Activated naive CD8-positive, alpha-beta T cell treated with anti-CD3 and anti-CD28 coated beads for 36 hours (primary cell): ENCODE measurements at regions not wholly inside any gene's neighbourhood (a gene's known extent, or its start where the extent isn't known, plus 50 kb on each side); places are given as distances from the start of the nearest gene placed in this dataset.

ENCODE experiments used
- DNase-seq: peaks from one replicate; pipeline ENCODE4 v3.0.0; 2021
- H3K27ac Mint-ChIP-seq: one replicate; pipeline ENCODE4 v1.8.0; 2022; ENCODE audit warnings: mild to moderate bottlenecking, moderate library complexity, mixed read lengths
- H3K27me3 Mint-ChIP-seq: one replicate; pipeline ENCODE4 v1.8.0; 2022; ENCODE audit warnings: mild to moderate bottlenecking, mixed read lengths
- H3K36me3 Mint-ChIP-seq: one replicate; pipeline ENCODE4 v1.8.0; 2021; ENCODE audit warnings: mild to moderate bottlenecking, mixed read lengths
- H3K4me1 Mint-ChIP-seq: one replicate; pipeline ENCODE4 v1.8.0; 2021; ENCODE audit warnings: mixed read lengths
- H3K4me3 Mint-ChIP-seq: one replicate; pipeline ENCODE4 v1.8.0; 2022; ENCODE audit warnings: mild to moderate bottlenecking, moderate library complexity, mixed read lengths
- H3K9me3 Mint-ChIP-seq: one replicate; pipeline ENCODE4 v1.8.0; 2022; ENCODE audit warnings: mixed read lengths

GRCh38 chr15:77753939-77754338, 121.2 kb upstream of the LINGO1 start:
- Mint-ChIP-seq H3K4me1 (no peaks in the 10 kb centered on the region), H3K27ac (no peak overlapping the region), H3K4me3 (no peak overlapping the region), H3K36me3 (no peaks in the 10 kb centered on the region), H3K9me3 (no peaks in the 10 kb centered on the region), H3K27me3 (peaks cover 8% of the 10 kb centered on the region)
- no peak for DNase-seq

DNA sequence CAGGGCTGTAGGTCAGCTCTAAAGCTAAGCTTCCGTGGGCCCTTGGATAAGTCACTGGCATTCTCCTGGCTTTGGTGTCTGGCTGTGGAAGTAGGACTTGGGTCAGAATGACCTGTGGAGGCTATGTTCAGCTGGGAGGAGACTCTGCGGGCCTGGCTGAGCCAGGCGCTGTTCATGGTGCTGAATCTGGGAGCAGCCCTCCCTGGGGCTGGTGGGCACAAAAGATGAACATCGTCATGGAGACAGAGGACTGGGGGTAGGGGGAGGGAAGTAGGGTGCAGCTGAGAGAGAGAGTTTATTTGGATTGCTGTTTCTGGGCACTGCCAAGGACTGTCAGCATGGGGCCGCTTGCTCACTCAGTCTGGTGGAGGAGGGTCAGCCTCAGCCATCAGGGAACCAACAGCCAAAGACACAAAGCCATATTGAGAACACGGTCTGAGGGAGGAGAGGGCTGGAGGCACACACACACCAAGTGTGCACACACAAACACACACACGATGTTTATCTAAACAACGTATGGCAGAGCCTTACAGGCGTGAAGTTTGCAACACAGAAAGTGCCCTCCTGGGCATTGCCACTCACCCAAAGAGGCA, 120.7 kb upstream of the LINGO1 start:
- DNase-seq, result no peak
- peaks cover 8% of the 10 kb centered on the region for H3K27me3 Mint-ChIP-seq
- no peak overlapping the region for H3K4me3 Mint-ChIP-seq
- H3K36me3 Mint-ChIP-seq, result no peaks in the 10 kb centered on the region
- H3K9me3 Mint-ChIP-seq, result no peaks in the 10 kb centered on the region
- no peaks in the 10 kb centered on the region for H3K4me1 Mint-ChIP-seq
- no peak overlapping the region for H3K27ac Mint-ChIP-seq

- H3K4me1 Mint-ChIP-seq, result no peaks in the 10 kb centered on the region
- no peak overlapping the region for H3K4me3 Mint-ChIP-seq
- no peaks in the 10 kb centered on the region for H3K27me3 Mint-ChIP-seq
- no peak overlapping the region for H3K27ac Mint-ChIP-seq
- H3K36me3 Mint-ChIP-seq, result no peaks in the 10 kb centered on the region
- H3K9me3 Mint-ChIP-seq, result no peaks in the 10 kb centered on the region
- no peak for DNase-seq
Measured at GRCh38 chr15:77749998-77750540, 117.4 kb upstream of the LINGO1 start.

GRCh38 chr15:77749236-77749997, 116.7 kb upstream of the LINGO1 start:
- DNase-seq, result no peak
- Mint-ChIP-seq H3K27ac (no peak overlapping the region), H3K4me3 (no peak overlapping the region), H3K36me3 (no peaks in the 10 kb centered on the region), H3K9me3 (no peaks in the 10 kb centered on the region), H3K4me1 (no peaks in the 10 kb centered on the region), H3K27me3 (no peaks in the 10 kb centered on the region)

- Mint-ChIP-seq H3K4me1 (no peaks in the 10 kb centered on the region), H3K4me3 (no peak overlapping the region)
Measured at GRCh38 chr15:77748078-77749064, 115.7 kb upstream of the LINGO1 start.

DNA sequence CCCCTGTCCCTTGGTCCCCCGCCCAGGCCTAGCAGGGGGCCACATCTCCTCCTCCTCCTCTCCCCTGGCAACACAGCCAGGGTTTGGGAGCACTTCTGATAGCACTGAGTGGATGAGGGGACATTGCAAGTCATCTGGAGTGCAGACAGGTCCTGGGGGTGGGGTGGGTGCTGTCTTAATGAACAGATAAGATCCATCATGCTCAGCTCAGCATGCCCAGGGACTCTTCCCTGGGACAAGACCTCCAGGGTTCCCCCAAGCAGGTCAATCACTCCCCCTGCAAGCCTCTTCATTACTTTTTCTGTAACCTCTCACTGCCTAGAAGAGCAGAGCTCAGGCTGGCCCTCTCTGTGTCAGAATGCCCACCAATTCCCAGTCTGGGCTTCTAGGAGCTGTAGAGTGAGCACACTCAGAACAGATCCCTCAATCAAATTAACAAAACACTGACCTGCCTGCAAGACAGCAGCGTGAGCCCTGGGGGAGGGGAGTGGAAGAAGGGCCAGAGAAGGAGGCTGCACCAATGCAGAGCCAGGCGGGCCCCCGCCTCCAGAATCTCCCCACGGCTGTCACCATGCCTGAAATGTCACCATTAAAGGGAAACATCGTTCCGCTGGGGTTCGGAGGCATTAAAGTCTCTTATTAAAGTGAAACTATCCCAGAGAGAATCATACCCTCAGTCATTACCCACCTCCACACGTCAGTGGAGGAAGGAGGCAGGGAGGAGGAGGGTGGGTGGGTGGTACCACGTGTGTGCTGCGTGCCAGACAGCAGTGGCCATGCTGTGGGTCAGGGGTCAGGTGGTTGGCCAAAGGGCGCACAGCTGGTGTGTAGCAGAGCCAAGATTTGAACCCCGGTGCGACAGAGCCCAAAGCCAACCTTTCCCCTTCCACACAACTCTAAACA, 114.7 kb upstream of the LINGO1 start:
- DNase-seq, result no peak

More at GRCh38 chr15:77748078-77749064, 115.7 kb upstream of the LINGO1 start:
- no peak for DNase-seq
- H3K27ac Mint-ChIP-seq, result no peak overlapping the region
- H3K27me3 Mint-ChIP-seq, result no peaks in the 10 kb centered on the region
- no peaks in the 10 kb centered on the region for H3K36me3 Mint-ChIP-seq
- no peaks in the 10 kb centered on the region for H3K9me3 Mint-ChIP-seq

GRCh38 chr15:77746254-77747174, 113.8 kb upstream of the LINGO1 start:
- DNase-seq, result no peak
- Mint-ChIP-seq H3K4me1 (no peaks in the 10 kb centered on the region), H3K9me3 (no peaks in the 10 kb centered on the region), H3K36me3 (no peaks in the 10 kb centered on the region), H3K27me3 (no peaks in the 10 kb centered on the region), H3K27ac (no peak overlapping the region), H3K4me3 (no peak overlapping the region)

More for the DNA sequence above, 114.7 kb upstream of the LINGO1 start:
- Mint-ChIP-seq H3K36me3 (no peaks in the 10 kb centered on the region), H3K4me3 (no peak overlapping the region), H3K27ac (no peak overlapping the region), H3K9me3 (no peaks in the 10 kb centered on the region), H3K4me1 (no peaks in the 10 kb centered on the region), H3K27me3 (no peaks in the 10 kb centered on the region)

- DNase-seq, result no peak
- H3K9me3 Mint-ChIP-seq, result no peaks in the 10 kb centered on the region
- H3K36me3 Mint-ChIP-seq, result no peaks in the 10 kb centered on the region
- H3K4me1 Mint-ChIP-seq, result no peaks in the 10 kb centered on the region
- no peak overlapping the region for H3K4me3 Mint-ChIP-seq
- no peak overlapping the region for H3K27ac Mint-ChIP-seq
- no peaks in the 10 kb centered on the region for H3K27me3 Mint-ChIP-seq
Measured at GRCh38 chr15:77744398-77744797, 111.7 kb upstream of the LINGO1 start.

GRCh38 chr15:77742570-77742969, 109.9 kb upstream of the LINGO1 start:
- H3K27ac Mint-ChIP-seq, result no peak overlapping the region
- H3K4me3 Mint-ChIP-seq, result no peak overlapping the region
- no peaks in the 10 kb centered on the region for H3K9me3 Mint-ChIP-seq
- no peaks in the 10 kb centered on the region for H3K36me3 Mint-ChIP-seq
- peaks cover 5% of the 10 kb centered on the region for H3K27me3 Mint-ChIP-seq
- no peaks in the 10 kb centered on the region for H3K4me1 Mint-ChIP-seq
- no peak for DNase-seq

GRCh38 chr15:77742127-77742526, 109.4 kb upstream of the LINGO1 start:
- DNase-seq, result no peak
- H3K4me3 Mint-ChIP-seq, result no peak overlapping the region

GRCh38 chr15:77741106-77741505, 108.4 kb upstream of the LINGO1 start:
- Mint-ChIP-seq H3K4me1 (no peaks in the 10 kb centered on the region), H3K27ac (no peak overlapping the region), H3K36me3 (no peaks in the 10 kb centered on the region), H3K27me3 (peaks cover 5% of the 10 kb centered on the region), H3K4me3 (no peak overlapping the region), H3K9me3 (no peaks in the 10 kb centered on the region)
- no peak for DNase-seq

More at GRCh38 chr15:77742127-77742526, 109.4 kb upstream of the LINGO1 start:
- H3K9me3 Mint-ChIP-seq, result no peaks in the 10 kb centered on the region
- peaks cover 5% of the 10 kb centered on the region for H3K27me3 Mint-ChIP-seq
- no peaks in the 10 kb centered on the region for H3K36me3 Mint-ChIP-seq
- no peak overlapping the region for H3K27ac Mint-ChIP-seq
- no peaks in the 10 kb centered on the region for H3K4me1 Mint-ChIP-seq

DNA sequence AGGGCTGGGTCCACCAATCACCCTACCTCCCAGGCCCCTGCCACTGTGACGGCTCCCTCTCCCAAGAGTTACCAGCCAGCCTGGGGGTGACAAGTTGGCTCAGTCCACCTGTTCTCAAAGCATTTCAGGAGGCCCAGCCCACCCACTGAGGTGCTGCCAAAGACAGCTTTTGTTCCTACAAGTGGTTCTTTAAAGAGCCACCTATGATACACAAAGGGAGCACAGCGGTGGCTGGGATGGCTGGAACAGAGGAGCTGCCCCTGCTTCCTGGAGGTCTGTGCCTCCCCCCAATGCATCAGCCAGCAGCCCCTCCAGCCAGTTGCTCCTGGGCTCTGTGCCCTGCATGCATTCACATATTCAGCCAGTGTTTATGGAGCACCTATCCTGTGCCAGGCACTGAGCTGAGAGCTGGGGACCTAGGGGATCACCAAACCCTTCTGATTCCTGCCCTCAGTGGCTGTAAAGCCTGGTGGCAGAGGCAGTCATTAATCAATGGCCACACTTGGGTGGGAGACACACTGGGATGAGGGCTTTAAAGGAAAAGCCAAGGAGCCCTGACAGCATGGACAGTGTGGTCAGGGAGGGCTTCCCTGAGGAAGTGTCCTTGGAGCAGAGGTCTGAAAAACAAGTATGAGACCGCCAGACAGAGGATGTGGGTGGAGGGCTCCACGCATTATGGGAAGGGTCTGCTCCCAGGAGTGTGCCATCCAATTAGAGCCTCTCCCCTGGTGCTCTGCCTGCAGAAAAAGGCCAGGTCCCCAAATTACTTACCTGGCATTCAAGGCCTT, 107.1 kb upstream of the LINGO1 start:
- H3K27ac Mint-ChIP-seq, result no peak overlapping the region
- H3K27me3 Mint-ChIP-seq, result peaks cover 5% of the 10 kb centered on the region
- no peaks in the 10 kb centered on the region for H3K9me3 Mint-ChIP-seq
- H3K4me3 Mint-ChIP-seq, result no peak overlapping the region
- H3K4me1 Mint-ChIP-seq, result no peaks in the 10 kb centered on the region
- H3K36me3 Mint-ChIP-seq, result no peaks in the 10 kb centered on the region
- no peak for DNase-seq
